Stomach (tissue), 8 donors: ENCODE measurements at regions not wholly inside any gene's neighbourhood (a gene's known extent, or its start where the extent isn't known, plus 50 kb on each side); places are given as distances from the start of the nearest gene placed in this dataset.

Experiments
- DNase-seq, 2 donors: peaks; one replicate each; pipeline versions ENCODE4 v3.0.0 to v3.0.0-alpha.2; 2013 to 2019
- H3K27ac ChIP-seq, 5 donors: fragments of 200-600 bp in 4 of 5; sonication (generic) in 4 of 5; one replicate each; pipeline ENCODE4 v1.5.1; 2013 to 2019; ENCODE audit warnings: mild to moderate bottlenecking in 1 of 5, moderate library complexity in 1 of 5
- H3K27me3 ChIP-seq, 3 donors: fragments of 200-600 bp; sonication (generic); one replicate each; pipeline ENCODE4 v1.5.1; 2017 to 2019; ENCODE audit warnings: mixed run types in 1 of 3
- H3K36me3 ChIP-seq, 4 donors: fragments of 200-600 bp; sonication (generic); 1 replicate in 3 of 4; 2 replicates in 1 of 4; pipeline ENCODE4 v1.5.1; 2016 to 2019
- H3K4me1 ChIP-seq, 4 donors: fragments of 200-600 bp; sonication (generic); one replicate each; pipeline ENCODE4 v1.5.1; 2016 to 2019
- H3K4me3 ChIP-seq, 4 donors: fragments of 200-600 bp; sonication (generic) in 3 of 4; one replicate each; pipeline ENCODE4 v1.5.1; 2016 to 2019; ENCODE audit warnings: mild to moderate bottlenecking in 1 of 4
- H3K9me3 ChIP-seq, 4 donors: fragments of 200-600 bp; sonication (generic); one replicate each; pipeline ENCODE4 v1.5.1; 2016 to 2019
- CTCF ChIP-seq, 7 experiments: fragments of 450-650 bp in 4 of 7; fragments of 200-600 bp in 3 of 7; sonication (generic) in 3 of 7; IDR thresholded peaks; one replicate each; pipeline ENCODE4 v1.5.1; 2016 to 2019; ENCODE audit warnings: antibody characterized with exemption in 7 of 7, control low read depth in 2 of 7, mild to moderate bottlenecking in 1 of 7
- EP300 ChIP-seq: sonication (generic); formaldehyde crosslinking; IDR thresholded peaks from one replicate; pipeline ENCODE4 v1.6.1; 2017; ENCODE audit warnings: antibody characterized with exemption
- POLR2A ChIP-seq, 4 donors: fragments of 450-650 bp; IDR thresholded peaks; one replicate each; pipeline ENCODE4 v1.6.1; 2016; ENCODE audit warnings: antibody characterized with exemption in 4 of 4, control low read depth in 2 of 4, mild to moderate bottlenecking in 1 of 4, moderate library complexity in 1 of 4
- POLR2AphosphoS5 ChIP-seq, 3 donors: sonication (generic); formaldehyde crosslinking; IDR thresholded peaks; one replicate each; pipeline ENCODE4 v1.6.1; 2016; ENCODE audit warnings: antibody characterized with exemption in 3 of 3
- WGBS, 5 donors: extraction: QIAGEN DNeasy Blood & Tissue Kit in 3 of 5; methylation state at CpG; one replicate each; pipeline versions ENCODE4 v1.1.5 to v1.1.7; 2013 to 2018; 5-methylcytosine and 5-hydroxymethylcytosine counted together
- intact Hi-C: fragments of 100-400 bp; cut with DNase I; formaldehyde crosslinking; loops from one replicate; pipeline ENCODE4 v1.15.1; 2023; ENCODE audit warnings: low total_unique reads
- donor health status: healthy with polysubstance abuse.
- donor health status: Bipolar disorder and iron deficiency.
- donor health status: healthy.

GRCh38 chr12:124472690-124473279, 94.6 kb downstream of the NCOR2 start:
- no peak for TF ChIP-seq CTCF (IDR thresholded peaks at IDR 0.05)
- WGBS, 5 donors = 90 to 99% (median 95%) methylated on average over 14 of the region's 14 CpGs
- no peaks in the 10 kb centered on the region for H3K27me3 ChIP-seq
- H3K36me3 ChIP-seq = peaks cover 34 to 90% (median 87%) of the 10 kb centered on the region in 4 donors
- intact Hi-C loops = no loop called here
- no peak for DNase-seq
- H3K4me3 ChIP-seq = no peak overlapping the region
- peaks cover 0 to 17% (median 3%) of the 10 kb centered on the region in 4 donors for H3K4me1 ChIP-seq
- peaks cover 0 to 17% (median 8%) of the 10 kb centered on the region in 4 donors for H3K9me3 ChIP-seq
- no peak overlapping the region for H3K27ac ChIP-seq

- TF ChIP-seq CTCF (IDR thresholded peaks at IDR 0.05) (no peak), POLR2A (IDR thresholded peaks at IDR 0.05) (no peak), POLR2AphosphoS5 (IDR thresholded peaks at IDR 0.05) (no peak), EP300 (no peak)
- H3K36me3 ChIP-seq = peaks cover 34 to 80% (median 78%) of the 10 kb centered on the region in 4 donors
- WGBS, 5 donors = 65 to 78% (median 72%) methylated on average over 2 of the region's 2 CpGs
- H3K27ac ChIP-seq = no peak overlapping the region
- DNase-seq = no peak
- intact Hi-C loops = no loop called here
- H3K9me3 ChIP-seq = peaks cover 0 to 17% (median 8%) of the 10 kb centered on the region in 4 donors
- no peak overlapping the region for H3K4me3 ChIP-seq
- H3K4me1 ChIP-seq = peaks cover 0 to 17% (median 3%) of the 10 kb centered on the region in 4 donors
- no peaks in the 10 kb centered on the region for H3K27me3 ChIP-seq
Observed at GRCh38 chr12:124471828-124472227, 95.6 kb downstream of the NCOR2 start.

GRCh38 chr12:124470806-124471205, 96.6 kb downstream of the NCOR2 start:
- Histone ChIP-seq H3K27me3 (no peaks in the 10 kb centered on the region), H3K4me1 (peaks cover 0 to 24% (median 8%) of the 10 kb centered on the region in 4 donors), H3K9me3 (peaks cover 0 to 17% (median 8%) of the 10 kb centered on the region in 4 donors), H3K36me3 (peaks cover 35 to 79% (median 76%) of the 10 kb centered on the region in 4 donors), H3K27ac (no peak overlapping the region), H3K4me3 (no peak overlapping the region)
- intact Hi-C loops = no loop called here
- no peak for DNase-seq
- TF ChIP-seq POLR2A (IDR thresholded peaks at IDR 0.05) (no peak), EP300 (no peak), CTCF (IDR thresholded peaks at IDR 0.05) (no peak), POLR2AphosphoS5 (IDR thresholded peaks at IDR 0.05) (no peak)
- WGBS, 5 donors = 92 to 97% (median 96%) methylated on average over 9 to 10 of the region's 10 CpGs

GRCh38 chr12:124470139-124470538, 97.3 kb downstream of the NCOR2 start:
- Histone ChIP-seq H3K27ac (no peak overlapping the region), H3K9me3 (peaks cover 0 to 20% (median 8%) of the 10 kb centered on the region in 4 donors), H3K4me1 (peaks cover 0 to 24% (median 10%) of the 10 kb centered on the region in 4 donors), H3K4me3 (no peak overlapping the region), H3K36me3 (peaks cover 35 to 79% (median 77%) of the 10 kb centered on the region in 4 donors), H3K27me3 (no peaks in the 10 kb centered on the region)
- no peak for TF ChIP-seq POLR2A (IDR thresholded peaks at IDR 0.05)
- TF ChIP-seq EP300 = no peak
- no peak for TF ChIP-seq CTCF (IDR thresholded peaks at IDR 0.05)
- no peak for TF ChIP-seq POLR2AphosphoS5 (IDR thresholded peaks at IDR 0.05)
- no peak for DNase-seq
- WGBS, 5 donors = 91 to 100% (median 98%) methylated on average over 5 of the region's 5 CpGs
- intact Hi-C loops = no loop called here
